Activated T-cell treated with anti-CD3 and anti-CD28 coated beads for 48 hours (primary cell): ENCODE measurements at regions not wholly inside any gene's neighbourhood (a gene's known extent, or its start where the extent isn't known, plus 50 kb on each side); places are given as distances from the start of the nearest gene placed in this dataset.
"Not testable (repeated sequence)": the region's sequence is repeated elsewhere in the genome, so short reads cannot be mapped to it uniquely, and the experiment has no call there.

Experiments used
- DNase-seq: peaks from one replicate; pipeline ENCODE4 v3.0.0-alpha.2; 2020; ENCODE audit warnings: low read depth

DNA sequence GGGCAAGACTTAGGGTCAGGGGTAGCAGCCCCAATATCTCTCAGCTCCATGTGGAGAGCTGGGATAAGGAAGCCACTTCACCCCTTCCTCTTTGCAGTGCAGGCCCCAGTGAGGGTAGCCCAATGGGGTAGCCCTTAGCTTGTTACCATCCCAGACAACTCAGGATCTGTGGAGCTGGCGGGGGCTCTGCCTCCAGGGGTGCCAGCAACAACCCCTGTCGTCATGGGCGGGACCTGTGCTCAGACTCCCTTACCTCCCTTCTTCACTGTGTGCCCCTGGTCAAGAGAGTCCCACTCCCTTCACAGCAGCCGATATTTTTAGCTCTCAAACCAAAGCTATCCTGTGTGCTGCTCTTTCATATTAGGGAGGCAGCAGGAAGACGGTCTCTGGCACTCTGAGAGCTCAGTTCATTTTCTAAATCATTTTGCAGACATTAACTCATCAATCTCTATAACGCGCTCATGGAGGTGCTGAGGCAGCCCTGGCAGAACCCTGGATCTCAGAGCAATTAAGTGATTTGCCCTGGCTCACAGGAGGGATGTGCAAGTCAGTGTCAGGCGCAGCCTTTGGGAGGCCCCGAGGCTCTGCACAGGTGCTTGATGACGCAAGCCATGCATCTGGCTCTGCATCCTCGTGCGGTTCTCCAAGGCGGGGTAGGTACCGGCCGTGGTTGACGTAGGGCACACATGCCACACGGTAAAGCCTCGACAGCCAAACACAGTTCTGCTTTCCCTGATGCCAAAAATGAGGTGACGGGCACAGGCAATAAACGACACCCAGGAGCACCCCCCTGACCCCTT is 357.6 kb downstream of the SHANK2 start:
- DNase-seq = no peak

DNA sequence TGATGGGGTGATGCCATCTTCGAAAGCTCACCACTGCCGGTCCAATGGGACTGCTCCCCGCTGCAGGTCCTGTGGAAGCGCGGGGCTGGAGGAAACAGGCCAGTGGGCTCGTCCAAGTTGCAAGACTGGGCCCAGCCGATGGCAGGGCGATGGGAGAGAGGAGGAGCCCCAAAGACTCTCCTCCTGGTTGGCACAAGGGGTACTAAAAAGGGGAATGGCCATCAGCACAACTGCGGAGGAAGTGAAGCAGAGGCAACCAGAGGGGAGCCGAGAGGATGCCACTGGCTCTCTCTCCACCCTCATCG is 357.1 kb downstream of the SHANK2 start:
- DNase-seq = no peak

DNA sequence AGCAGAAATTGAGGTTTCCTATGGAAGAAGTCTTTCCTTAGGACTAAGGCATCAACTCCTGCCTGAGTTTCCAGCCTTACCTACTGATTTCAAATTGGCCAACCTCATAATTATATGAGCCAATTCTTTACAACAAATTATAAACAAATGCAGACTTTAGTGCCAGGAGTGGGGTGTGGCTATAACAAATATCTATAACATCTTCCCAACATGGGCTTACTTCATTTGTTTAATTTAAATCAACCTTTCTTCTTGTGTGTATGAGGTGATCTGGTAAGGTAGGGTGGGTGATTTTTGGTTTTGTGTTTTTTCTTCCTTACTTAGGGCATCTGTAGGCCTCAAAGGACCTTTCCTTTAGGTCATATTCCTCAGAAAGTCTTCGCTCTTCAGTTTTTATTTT is 354.9 kb downstream of the SHANK2 start:
- DNase-seq = no peak

DNA sequence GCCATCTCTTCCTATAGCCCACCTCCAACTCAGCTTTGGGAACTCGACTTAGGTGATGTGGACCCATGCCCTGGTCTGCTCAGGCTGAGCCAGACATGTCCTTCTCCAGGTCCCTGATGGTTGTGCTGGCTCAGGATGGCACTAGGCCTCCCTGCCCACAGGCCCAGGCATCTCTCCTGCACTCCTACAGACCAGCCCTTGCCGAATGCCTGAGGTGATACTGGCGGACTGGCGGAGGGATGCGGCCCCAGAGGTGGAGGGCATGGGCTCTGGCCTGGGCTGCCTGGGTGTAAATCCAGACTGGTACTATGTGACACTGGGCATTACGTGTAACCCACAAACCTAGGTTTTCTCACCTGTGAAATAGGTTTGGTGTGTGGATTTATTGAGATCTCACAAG is 352.8 kb downstream of the SHANK2 start:
- DNase-seq = no peak

DNA sequence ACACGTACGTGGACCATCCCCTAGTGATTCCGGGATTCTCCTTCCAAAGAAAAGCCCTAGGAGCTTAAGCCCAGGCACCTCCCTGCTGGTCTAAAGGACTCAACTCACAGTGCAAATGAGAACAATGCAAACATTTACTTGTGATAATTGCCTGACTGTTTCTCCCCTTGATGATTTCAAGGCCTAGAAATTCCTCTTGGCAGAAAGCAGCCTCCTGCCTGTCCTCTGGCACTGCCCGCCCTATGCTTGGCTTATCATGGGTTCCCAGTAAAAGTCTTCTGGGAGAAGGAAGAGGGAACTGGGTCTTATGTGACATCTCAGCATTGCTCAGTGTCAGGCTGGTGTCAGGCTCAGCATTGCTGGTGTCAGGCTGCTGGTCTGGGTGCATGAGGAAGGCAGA is 351.8 kb downstream of the SHANK2 start:
- DNase-seq = no peak

DNA sequence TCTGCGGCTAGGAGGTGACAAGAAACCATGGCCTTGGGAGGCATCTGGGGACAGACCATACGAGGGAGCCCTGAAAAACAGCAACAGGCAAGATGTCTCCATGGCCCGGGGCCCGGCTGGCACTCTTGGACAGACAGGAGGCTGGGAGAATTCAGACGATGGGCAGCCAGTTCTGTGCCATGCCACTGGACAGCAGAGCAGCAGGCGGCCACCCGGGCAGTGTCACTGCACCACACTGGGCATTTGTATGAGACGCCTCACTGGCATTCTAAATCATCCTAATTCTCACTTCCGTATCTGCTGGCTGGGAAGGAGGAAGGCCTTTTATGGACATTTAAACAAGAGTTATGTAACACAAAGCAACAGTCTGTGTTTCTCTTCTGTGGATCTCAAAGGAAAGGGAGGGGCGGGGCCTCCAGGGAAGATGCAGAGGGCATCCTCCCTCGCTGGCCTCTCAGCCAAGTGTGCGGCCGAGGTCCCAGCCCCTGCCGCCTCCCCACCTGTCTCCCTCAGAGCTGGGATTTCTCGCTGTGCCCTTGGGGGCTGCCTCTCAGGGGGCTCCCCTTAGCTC is 350.3 kb downstream of the SHANK2 start:
- no peak for DNase-seq

DNA sequence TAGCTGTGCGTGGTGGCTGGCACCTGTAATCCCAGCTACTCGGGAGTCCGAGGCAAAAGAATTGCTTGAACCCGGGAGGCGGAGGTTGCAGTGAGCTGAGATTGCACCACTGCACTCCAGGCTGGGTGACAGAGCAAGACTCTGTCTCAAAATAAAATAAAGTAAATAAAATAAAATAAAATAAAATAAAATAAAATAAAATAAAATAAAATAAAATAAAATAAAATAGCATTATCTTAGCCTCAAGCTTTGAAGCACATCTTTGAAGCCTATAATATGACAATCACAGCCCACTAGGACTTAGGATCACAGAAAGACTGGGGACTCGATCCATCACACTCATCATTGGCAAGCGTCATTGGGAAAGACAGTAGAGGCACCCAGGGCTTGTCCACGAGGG is 349.1 kb downstream of the SHANK2 start:
- DNase-seq = not testable (repeated sequence)

DNA sequence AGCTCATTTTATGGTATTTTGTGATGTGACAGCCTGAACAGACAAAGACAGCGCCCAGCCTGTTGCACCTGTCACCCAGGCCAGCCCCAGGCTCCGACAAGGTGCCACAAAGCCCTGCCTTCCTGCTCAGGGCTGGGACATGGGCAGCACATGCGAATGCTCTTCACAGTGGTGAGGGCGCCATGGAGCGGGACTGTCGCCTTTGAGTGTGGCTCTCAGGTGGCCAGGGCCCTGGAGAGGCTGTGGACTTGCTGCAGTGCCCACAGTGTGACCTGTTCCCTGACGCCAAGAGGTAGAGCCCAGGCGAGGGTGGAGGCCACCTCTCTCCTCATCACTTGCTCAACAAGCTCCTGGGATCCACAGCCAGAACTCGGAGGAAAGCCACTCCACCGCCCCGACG is 346.3 kb downstream of the SHANK2 start:
- no peak for DNase-seq

DNA sequence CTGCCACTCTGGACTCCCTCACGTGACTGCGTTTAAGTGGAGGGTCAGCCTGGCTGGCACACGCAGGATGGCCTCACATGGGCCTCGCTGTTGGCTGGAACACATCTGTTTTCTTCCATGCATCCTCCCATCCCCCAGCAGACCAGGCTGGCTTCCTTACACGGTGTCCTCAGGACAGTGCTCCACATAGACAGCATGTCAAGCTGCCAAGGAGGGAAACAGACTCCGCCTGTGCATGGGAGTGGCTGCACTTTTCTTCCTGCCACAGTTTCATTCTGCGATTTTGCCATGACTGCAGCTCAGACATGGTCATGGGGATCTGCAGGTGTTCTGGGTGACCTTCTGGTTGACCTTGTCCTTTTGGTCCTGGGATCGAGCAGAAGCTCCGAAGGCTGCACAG is 344.2 kb downstream of the SHANK2 start:
- DNase-seq = no peak

DNA sequence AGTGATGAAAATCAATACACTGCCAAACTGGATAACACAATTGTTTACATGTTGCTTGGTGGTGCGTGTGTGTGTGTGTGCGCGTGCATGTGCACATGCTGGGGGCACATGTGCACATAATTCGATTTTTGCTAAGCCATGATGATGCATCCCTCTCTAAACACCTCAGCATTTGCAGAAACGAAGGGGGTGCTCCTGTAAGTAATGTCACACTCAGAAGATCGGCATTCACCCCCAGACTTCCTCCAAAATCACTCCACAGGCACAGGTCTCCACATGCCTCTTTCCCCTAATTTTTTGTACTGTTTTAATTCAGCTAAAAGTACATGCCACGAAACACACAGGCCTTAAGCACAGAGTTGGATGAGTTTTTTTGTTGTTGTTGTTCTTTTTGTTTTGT is 341.5 kb downstream of the SHANK2 start:
- no peak for DNase-seq

DNA sequence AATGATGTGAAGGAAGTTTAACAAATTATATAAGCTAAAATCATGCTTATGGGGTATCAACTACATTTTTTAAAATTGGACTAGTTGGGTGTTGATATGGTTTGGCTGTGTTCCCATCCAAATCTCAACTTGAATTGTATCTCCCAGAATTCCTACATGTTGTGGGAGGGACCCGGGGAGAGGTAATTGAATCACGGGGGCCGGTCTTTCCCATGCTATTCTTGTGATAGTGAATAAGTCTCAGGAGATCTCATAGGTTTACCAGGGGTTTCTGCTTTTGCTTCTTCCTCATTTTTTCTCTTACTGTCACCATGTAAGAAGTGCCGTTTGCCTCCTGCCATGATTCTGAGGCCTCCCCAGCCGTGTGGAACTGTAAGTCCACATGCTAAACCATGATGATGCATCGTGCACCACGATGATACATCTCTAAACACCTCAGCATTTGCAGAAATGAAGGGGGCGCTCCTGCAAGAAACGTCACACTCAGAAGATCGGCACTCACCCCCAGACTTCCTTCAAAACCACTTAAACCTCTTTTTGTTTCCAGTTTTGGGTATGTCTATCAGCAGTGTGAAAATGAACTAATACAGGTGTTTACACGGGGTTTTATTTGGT is 340.0 kb downstream of the SHANK2 start:
- no peak for DNase-seq

DNA sequence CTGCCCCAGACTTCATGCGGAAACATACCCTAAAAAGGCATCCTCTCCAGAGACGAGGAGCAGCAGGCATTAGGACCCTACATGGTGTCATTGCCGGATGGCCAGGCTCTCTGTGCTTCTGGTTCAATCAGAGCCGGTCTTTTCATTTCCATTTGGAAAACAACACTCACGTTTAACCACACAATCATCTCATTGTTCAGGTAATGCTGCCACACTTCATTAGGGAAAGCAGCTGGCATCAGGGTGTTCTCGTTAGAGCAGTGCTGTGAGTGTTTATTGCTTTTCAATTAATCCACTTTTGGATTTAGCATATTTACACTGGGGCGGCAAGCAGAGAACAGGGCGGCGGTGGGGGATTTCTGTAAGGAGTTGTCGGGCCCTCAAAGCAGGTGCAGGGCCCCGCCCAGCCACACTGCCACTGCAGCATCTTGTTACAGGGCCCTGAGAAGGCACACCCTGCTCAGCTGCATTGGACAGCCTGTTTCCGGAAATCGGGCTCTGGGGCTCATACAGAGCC is 338.6 kb downstream of the SHANK2 start:
- DNase-seq = no peak

DNA sequence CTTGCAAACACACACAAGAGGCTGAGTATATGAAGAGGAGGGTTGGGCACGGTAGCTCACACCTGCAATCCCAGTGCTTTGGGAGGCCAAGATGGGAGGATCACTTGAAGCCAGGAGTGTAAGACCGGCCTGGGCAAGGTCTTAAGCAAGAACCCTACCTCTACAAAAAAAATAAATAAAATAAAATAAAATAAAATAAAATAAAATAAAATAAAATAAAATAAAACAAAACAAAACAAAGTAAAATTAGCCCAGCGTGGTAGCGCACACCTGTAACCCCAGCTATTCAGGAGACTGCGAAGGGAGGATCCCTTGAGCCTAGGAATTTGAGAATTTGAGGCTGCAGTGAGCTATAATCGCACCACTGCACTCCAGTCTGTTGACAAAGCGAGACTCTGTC is 337.9 kb downstream of the SHANK2 start:
- no peak for DNase-seq

DNA sequence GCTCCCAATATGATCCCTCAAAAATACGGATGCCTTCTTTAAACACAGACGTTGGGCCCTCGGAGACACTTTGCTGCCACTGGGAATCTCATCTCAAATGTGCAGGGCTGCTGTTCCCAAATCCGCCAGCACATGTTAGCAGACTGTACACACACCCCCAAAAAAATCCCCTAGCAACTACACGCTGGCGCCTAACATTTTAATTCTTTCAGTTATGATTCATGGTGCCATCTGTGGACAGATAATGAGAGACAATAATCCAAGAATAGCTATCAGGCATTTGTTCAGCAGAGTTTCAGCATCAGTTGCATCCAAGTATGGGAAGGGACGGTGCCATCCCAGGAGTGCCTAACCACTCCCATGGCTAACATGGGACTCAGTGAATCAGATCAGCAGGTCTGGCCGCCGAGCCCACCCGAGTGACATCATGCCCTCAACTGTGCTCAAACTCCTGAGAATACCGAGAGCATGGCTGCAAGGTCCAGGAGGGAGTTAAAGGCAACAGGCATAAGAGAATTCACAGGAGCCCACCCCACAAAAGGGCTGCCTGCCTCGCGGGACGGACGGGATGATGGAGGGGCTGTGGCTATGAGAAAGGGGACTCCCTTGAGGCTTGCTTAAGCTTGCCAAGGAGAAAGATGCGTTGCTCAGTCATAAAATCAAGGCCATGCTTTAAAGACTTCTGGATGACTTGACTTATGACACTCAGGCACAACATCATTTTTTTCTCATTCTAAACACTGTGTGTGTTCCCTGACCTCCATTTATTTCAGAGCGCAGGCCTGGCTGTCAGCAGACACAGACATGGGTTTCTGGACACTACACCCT is 337.0 kb downstream of the SHANK2 start:
- no peak for DNase-seq

DNA sequence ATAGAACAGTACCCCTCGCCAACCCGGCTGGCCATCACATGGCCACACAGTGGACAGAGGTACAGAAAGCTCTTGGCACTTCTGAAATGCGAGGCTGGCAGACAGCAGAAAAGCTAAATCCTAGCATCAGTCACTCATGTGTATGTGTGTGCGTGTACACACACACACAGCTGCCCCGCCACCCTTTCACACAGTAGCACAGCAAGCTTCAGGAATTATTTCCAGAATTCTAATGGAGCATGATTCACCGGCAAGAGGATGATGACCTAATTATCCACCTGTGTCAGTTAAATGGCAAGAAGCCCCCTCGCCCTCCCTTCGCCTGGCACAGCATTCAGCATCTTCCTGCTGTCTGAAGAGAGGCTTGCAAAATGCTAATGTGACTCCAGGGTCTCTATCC is 336.0 kb downstream of the SHANK2 start:
- no peak for DNase-seq

DNA sequence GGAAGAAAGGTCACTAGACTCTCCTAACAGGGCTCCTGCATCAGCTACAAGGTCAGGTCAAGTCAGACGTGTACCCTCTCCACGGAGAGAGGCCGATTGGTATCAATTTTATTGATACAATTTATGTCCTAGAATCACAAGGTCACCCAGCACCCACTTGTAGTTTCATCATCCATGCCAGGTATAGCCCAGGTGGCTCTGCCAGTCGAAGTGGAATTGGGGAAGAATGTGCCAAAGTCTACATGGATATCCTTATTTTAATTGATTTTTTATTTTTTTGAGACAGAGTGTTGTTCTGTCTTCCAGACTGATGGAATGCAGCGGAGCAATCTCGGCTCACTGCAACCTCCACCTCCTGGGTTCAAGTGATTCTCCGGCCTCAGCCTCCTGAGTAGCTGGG is 334.1 kb downstream of the SHANK2 start:
- no peak for DNase-seq

DNA sequence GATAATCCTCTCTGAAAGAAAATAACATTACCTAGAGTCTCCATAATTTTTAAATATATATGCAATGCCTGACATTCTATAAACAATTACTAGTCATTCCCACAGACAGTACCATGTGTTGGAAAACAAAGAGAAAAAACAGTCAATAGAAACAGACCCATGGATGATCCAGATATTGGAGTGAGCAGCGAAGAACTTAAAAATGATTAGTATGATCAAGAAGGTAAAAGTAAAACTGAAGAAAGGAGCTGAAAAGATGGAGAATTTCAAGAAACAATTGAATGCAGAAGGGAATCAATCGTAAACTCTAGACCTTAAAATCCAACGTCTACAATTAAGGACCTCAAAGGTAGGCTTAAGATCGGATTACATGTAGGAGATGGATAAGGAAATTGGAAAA is 330.6 kb downstream of the SHANK2 start:
- DNase-seq = no peak

DNA sequence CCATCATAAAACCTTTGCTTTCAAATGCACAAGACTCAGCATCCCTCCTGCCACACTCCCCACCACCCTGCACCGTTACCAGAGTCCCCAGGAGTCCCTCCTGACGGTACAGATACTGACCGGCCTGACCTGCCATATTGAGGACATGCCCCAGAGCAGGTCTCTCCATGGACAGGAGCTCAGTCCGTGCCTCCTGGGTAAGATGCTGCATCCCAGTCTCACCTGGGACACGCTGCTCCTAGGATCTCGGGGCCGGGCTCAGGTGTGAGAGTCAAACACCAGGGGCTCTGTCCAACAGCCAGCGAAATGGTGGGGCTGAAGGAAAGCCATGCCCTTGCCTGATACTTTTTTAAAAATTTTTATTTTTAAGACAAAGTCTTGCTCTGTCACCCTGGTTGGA is 328.3 kb downstream of the SHANK2 start:
- no peak for DNase-seq

DNA sequence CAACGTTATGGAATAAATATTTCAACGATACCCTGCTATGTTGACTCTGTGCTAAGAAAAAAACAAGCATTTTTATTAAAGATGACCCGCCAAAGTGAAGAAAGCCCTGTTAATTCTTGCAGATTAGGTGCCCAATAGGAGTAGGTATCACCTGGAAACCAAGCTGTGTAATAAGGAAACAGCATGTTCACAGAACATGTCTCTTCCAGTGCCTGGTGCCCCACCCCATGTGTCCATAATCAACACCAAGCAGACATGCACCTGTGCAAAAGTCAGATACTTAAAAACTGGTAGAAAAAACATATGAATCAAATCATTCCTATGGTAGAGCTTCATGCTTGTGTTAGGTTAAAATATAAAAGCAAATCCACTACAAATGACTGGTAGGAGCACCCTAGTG is 327.1 kb downstream of the SHANK2 start:
- DNase-seq = no peak

DNA sequence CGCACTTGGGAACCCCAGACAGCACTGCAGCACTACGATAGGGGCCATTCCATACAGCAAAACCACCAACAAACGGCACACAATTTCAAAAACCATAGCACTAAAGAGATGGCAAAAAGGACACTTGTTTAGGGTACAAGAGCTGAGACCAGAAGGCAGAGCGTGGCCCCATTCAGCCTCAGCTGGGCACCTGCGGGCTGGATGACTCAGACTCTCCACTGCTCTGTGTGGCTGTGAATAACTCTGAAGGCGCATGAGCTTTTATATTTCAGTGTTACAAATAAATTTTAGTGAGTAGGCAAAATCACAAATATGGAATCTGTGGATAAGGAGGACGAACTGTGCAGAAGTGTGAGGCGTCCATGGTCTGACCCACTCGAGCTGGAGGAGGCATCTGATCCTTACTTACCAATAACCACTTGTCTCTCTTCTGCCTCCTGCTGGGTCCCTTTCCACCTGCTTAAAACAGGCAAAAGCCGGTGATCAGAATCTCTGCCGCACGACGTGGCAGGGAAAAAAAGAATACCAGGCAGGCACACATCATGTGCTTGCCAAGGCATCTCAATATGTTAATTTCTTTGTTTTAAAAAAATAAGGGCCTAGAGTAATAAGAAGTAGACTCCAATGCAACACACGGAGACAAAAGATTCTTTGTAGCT is 325.7 kb downstream of the SHANK2 start:
- DNase-seq = no peak

DNA sequence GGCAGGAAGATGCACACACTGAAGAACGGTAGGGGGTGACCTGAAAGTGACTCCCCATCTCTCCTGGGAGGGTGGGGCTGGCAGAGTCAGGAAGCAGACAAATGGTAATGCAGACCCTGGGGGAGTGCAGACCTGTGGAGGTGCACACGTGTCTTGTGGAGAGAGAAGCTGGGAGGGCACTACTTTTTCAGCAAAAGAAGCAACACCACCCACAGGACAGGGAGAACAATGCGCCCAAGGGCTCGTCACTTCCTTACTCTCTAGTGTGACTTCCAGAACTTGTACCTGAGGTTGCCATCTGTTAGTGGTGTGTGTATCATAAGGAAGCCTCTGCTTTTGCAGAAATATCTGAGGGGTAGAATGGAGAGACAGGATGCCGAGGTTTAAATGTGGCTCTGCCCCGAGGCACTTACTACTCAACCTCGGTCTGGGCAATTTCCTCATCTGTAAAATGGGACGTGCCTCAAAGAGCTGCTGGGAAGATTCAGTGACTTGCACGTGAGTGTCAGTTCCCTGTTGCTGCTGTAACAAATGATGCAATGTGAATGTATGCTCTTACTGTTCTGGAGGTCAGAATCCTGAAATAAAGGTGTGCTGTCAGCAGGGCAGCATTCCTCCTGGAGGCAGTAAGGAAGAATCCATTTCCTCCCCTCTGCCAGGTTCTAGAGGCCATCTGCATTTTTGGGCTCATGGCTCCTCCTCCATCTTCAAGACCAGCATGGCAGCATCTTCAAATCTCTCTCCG is 323.4 kb downstream of the SHANK2 start:
- no peak for DNase-seq

DNA sequence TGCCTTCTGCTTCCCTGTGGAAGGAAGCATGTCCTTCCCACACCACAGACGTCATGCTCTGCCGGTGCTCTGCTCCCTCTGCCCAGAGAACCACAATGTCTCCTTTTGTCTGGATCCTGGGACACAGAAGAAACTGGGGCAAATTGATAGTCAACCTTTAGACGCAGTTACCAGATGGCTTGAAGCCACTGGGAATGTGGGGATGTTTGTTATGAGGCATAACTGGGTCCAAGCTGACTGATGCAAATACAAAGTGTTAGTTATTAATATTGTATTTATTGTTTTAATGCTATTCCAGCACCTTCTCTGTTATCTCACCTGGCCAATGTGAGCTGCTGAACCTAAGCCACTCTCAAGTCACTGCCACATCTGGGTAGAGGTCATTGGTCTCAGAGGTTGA is 322.2 kb downstream of the SHANK2 start:
- no peak for DNase-seq
